ENCODE measurements at regions not wholly inside any gene's neighbourhood (a gene's known extent, or its start where the extent isn't known, plus 50 kb on each side); places are given as distances from the start of the nearest gene placed in this dataset.

DNA sequence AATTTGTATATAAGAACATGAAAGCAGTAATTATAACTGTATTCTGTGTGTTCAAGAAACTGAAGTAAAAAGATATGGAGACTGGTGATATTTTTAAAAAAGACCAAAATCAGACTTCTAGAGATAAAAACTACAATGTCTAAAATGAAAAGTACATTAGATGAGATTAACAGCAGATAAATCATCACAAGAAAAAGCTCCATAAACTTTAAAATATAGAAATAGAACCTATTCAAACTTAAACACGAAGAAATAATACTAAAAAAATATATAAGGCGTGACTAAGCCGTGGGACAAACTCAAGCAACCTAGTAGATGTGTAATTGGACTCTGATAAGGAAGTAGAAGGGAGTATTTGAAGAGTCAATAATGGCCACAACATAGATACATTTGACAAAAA is 189.1 kb upstream of the ZMIZ1 start:
- DNase-seq (ENCODE audit: low read depth), result no peak

DNA sequence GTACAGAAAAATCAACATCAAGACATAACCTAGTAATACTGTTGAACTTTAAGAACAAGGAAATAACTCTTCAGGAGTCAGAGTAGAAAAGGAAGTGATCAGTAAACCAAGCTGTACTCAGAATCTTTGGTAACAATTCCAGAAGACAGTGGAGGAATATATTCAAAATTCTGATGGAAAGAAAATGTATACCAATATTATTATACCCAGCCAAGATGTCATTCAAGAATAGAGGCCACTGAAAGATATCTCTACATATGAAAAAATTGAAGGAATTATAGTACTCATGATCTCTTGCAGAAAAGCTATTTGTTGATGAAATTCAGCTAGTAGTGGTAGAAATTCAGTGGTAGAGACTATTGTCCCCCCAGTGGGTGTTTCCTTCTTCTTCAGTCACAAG is 182.6 kb upstream of the ZMIZ1 start:
- no peak for DNase-seq (ENCODE audit: low read depth)

DNA sequence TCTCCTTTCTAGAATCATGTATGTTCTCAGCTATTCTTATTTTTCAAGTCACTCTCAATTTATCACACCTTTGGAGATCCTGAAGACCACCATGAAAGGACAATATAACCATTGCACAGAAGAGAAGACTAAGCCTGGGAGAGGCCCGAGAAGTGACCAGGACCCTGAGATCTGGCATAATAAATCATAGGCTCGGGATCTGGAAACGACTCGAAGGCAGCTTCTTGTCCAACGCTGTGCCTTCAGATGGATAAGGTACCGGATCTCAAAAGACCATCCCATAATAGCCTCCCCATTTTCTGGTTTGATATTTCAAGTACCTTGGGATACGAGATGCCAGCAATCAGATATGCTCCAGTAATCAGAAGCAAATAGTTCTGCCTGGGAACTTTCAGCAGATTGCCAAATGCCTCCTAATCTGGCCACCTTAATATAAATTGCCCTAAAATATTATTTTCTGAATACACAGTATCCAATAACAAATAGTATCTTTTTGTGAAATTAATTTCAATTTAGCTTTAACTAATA is 179.2 kb upstream of the ZMIZ1 start:
- no peak for DNase-seq (ENCODE audit: low read depth)

DNA sequence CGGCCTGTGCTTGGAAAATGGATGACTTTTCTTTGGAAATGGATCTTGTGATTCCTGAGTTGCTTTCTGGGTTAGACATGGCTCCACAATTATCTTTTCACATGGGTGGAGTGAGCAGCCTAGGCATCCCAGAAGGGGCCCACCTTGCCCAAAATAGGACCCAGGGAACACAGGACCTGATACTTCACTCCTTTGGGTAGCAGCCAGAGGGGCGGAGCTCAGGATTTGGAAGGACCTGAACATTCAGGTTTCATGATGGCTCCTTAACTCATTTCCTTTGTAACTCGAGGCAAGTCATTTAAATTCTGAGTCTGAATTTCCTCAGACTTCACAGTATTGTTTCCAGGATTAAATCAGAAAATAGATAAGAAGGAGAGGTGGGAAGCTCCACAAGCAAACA is 178.3 kb upstream of the ZMIZ1 start:
- DNase-seq (ENCODE audit: low read depth), result no peak

DNA sequence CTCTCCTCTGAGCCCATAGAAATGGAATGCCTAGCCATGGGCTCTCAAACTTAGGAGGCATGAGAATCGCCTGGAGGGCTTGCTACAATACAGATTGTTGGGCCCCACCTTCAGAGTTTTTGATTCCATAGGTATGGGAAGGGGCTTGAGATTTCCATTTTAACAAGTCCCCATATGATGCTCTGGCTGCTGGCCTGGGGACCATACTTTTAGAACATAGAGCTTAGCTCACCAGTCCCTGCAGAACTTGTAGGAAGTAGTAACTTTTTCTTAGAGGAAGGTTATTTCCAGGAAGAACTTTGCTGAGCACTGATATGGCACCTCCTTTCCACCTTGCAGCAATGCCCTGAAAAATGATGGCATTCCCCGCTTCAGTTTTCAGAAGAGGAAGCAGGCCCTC is 177.0 kb upstream of the ZMIZ1 start:
- no peak for DNase-seq (ENCODE audit: low read depth)

DNA sequence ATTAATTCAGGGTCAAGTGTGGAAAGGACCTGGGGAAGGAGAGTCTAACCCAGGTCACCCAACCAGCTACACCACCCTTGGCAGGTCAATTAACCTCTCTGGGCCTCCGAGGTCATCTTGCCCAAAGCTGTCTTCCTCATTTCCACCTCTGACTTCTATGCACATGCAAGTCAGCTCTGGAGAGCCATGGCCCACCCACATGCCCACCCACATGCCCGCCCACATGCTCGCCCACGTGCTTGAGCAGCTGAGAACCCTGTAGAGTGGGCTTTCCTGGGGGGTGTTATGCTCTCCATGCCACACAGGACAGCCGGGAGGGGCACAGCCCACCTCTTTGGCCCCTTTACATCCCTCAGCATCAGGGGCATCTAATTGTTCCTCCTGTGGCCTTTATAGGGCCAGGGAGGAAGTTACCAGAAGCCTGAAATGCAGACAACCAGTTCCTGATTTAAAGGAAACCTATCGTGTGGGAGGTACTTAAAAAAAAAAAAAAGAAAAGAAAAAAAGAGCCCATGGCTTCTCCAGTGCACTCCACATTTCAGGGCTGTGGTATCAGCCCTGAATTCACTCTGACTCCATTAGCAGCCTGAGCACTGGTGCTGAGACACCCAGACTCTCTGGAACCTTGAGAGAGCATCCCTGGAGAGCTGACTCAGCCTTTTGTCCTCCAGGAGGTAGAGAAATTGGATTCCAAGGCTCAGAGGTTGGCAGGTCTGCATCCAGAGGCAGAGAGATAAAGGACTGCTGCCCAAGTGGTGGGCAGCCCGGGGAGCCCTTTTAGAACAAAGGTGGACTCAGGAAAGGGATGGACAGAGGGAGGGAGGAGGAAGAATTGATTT is 176.2 kb upstream of the ZMIZ1 start:
- no peak for DNase-seq (ENCODE audit: low read depth)

DNA sequence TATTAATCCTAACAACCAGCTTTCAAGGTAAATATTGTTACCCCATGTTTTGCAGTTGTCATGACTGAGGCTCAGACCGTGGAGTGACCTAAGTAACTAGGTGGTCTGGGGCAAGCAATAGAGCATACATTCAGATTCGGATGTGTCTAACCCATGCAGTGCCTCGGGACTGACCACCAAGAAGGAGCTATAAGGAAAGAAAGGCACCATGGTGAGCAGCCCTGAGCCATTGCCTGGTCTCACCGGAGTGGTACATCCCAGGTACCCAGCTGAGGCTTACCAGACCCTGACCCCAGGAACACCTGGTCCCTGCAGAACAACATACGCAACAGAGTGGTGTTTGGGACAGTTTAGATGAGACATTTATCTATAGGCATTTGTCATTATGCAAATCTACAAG is 175.5 kb upstream of the ZMIZ1 start:
- no peak for DNase-seq (ENCODE audit: low read depth)

DNA sequence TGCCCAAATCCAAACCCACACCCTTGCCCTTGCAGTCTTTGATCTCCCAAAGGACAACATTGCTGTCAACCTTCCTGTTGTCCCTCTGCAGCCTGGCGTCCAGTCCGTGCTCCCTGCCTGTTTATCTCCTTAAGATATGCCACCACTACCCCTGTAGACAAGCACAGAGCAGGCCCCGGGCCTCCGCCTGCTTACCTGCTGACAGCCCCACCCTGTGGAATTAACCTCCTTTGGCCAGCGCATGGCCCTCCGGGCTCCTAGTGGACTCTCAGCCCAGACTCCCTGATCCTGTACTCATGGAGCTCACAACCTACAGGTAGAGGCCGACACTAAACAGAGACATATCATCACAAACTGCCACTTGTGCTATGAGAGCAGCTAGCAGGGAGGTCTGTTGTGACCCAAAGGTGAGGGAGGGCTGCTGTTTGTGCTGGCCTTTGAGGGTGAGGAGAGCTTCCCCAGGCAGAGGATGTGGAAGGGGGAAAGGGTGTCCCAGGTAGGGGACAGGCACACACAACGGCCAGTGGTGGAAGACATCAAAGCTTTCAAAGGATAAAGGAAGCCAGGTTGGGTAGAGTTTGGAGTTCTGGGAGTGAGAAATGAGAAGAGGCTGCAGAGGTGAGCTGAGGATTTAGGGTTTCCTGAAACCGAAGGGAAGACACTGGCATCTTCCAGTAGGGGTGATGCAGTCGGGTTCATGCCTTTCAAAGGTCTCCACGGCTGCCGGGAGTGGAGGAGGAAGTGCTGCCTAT is 174.5 kb upstream of the ZMIZ1 start:
- DNase-seq (ENCODE audit: low read depth), result no peak

DNA sequence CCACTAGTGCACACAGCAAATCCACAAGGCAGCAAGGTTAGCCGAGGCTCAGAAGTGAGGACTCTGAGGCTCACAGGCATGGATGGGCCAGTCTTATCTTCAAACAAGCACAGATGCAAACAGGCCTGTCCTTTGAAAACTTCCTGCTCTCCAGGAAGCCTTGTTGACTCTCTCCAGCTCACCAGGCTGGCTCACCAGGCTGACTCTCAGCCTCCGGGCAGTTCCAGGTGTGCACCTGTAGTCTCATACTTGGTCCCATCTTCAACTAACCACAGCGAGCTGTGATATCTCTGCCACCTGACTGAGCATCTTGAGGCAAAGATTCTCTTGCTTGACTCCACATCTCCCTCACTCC is 173.9 kb upstream of the ZMIZ1 start:
- DNase-seq (ENCODE audit: low read depth), result no peak

DNA sequence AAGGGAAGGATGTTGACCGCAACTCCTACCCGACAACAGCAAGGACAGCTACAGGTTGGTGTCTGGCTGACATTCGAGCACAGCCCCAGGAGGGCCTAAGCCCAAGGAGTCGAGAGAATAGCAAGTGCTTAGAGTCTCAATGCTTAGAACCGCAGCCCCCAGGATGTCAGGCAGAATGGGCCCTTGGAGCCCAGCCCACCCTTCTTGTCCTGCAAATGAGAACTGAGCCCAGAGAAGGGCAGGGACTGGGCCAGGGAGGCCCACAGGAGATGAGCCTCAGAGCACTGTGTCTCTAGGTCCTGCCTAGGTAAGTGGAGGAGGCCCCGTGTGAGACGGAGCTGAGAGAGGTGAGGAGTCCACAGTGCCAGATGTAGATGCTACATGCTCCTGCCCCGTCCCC is 173.3 kb upstream of the ZMIZ1 start:
- no peak for DNase-seq (ENCODE audit: low read depth)

DNA sequence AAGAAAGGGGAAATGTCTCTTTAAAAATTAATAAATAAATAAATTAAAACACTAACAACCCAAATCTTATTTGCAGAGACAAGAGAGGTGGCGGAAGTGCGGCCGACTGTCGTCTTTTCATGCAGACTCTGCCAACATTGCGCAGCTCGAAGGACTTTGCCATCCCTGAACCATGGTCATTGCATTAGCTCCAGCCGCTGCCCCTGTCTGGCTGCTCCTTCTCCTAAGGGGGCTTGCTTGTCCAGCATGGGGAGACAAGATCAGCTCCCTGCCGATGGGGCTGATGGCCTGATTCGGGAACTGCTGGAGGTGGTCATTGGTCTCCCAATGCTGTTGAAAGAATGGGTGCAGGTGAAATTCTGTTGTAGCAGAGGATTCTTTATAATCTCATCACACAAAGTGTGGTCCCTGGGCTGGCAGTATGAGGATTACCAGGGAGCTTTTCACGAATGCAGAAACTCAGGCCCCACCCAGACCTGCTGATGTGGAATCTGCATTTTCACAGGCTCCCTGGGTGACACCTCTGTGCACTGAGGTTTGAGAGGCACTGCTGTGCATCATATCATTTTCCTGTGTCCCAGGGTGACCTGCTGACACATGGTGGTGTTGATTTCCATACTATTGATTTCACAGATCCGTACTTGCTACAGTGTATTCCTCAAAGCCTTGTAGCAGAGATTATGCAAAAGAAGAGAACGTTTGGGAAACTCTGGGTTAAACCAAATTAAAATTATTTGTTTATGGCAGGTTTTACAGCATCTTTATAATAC is 172.4 kb upstream of the ZMIZ1 start:
- no peak for DNase-seq (ENCODE audit: low read depth)

DNA sequence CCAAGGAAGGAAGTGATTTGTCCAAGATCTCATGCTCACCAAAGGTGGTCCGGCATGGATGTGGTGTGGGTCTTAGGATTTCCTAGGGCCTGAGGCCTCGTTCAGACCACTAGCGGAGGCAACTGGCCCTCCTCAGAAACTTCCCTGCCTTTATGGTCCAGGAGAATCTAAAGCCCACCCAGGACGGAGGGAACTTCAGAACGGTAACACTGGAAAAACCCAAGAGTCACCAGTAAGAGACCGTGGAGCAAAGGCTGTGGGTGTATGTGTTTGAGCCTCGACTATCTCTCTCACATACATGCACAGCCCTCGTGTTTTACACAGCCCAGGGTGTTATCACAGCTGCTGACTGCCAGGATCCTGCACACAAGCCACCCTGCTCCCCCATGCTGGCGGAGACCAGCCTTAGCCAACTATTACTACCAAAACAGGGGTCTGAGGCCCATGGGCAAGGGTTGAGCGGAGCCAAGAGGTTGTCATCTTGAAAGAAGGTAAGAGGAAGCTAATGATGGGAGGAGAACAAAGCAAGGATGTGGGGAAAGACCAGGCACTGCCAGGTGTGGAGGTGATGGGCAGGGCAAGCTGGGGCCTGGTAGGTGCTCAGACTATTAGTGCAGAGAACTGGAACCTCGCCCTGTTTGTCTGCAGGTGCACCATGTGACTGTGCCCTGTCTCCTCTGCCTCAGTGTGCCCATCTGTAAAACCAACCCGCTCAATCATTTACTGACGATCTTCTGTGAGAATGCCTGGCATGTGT is 170.2 kb upstream of the ZMIZ1 start:
- DNase-seq (ENCODE audit: low read depth), result no peak

DNA sequence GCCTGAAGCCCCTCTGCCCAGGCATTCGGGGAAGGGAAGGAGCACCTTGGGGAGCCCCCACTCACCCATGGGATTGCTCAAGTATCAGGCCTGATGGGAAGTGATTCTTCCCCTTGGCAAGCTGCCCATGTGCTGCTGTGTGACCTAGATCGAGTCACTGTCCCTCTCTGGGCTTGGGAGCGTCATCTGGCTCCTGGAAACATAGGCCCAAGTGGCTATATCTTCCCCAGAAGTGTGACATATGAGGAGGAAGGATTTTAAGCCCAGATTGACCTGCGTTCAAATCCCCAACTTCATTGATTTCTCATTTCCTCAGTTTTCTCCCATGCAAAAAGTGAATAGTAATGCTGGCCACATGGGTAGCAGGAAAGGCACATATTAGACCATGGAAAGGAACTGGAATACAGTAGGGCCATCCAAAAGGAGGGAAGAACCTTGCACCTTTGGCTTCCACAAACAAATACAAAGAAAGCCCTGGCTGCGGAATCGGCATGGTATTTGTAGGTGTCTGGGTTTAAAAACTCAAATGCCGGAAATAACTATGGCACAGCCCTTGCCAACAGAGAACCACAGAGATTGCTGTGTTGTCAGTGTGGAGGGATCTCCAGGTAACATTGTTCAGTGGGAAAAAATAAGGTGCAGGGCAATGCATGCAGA is 169.5 kb upstream of the ZMIZ1 start:
- no peak for DNase-seq (ENCODE audit: low read depth)

DNA sequence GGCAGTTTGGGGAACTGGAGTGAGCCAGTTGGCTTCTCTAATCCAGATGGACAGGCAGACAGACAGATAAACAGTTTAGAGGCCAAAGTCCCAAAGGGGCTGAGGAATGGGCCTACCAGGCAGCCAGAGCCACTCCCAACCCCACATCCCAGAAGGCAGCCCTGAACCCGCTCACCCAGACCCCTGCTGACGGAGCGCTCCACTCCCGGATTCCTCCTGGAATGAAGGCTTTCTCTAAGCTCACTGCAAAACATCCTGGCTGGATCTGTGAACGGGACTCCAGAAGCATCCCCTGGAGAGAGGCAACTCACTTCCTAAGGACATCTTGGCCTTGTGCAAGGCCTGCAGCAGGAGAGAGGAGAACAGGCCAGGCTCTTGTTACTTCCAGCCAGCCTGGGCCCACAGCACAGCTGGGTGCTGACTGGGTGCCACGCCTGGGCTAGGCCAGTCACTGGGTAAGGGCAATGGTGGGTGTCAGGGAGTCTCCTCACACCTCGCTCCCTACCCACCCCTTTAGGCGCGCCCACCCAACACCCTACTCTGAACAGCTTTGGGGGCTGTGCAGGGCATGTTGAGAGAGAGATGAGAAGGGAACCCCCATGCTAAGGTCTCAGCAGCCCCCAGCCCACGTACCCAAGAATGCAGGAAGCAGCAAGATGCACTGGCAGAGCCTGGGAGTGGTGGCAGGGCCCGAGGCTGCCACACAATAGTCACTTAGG is 168.6 kb upstream of the ZMIZ1 start:
- DNase-seq (ENCODE audit: low read depth), result no peak

DNA sequence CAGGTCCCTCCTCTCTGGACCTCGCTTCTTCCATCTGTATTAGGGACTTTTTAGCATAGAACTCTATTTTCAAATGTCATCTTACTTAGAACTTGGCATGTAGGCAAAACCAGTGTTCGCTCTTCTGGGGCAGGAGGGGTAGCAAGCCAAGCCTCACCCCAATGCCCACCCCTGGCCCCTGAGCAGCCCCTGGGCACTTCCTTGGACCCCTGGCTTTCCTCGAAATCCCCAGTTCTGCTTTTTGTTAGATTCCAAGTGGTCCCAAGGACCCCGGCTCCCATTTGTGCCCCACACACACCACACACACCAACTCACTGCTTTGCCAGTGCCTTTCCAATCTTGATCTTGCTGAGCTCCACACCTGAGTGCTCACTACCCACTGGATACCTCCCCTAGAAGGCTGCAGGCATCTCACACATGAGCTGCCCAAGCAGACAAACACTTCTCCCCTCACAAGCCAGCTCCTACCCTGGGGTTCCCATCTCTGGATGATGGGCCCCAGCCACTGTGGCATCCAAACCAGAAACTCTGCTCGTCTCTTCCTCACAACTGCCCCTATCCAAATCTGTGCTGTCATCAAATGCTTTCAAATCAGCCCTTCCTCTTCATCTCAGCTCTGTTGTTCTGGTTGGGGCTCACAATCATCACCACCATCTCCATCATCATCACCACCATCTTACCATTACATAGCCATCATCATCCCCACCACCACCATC is 167.9 kb upstream of the ZMIZ1 start:
- no peak for DNase-seq (ENCODE audit: low read depth)

DNA sequence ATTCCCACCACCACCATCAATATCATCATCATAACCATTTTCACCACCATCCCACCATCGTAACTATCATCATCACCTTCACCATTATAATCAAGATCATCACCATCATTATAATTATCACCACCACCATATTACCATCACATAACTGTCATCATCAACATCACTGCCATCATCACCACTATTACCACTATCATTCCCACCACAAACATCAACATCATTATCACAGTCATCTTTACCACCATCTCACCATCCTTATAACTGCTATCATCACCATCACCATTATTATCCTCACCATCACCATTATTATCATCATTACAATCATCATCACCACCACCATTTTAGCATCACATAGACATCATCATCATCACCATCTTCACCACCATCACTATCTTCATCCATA is 167.1 kb upstream of the ZMIZ1 start:
- DNase-seq (ENCODE audit: low read depth), result no peak

DNA sequence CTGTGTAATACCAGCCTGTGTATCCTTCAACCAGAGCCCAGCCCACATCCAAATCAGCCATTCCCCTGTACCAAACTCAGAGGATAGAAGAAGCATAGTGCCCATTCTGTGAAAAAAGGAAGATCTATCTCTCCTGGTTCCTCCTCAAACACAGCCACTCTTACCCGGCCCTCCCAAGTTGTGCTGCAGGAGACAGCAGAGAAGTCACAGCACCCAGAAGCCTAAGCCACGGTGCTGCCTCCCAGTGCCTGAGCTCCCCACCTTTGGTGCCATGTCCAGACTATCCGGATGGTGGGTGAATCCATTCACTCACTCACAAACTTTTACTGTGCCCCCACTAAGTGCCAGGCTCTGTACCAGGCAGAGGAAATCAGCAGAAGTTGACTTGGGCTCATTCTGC is 166.0 kb upstream of the ZMIZ1 start:
- no peak for DNase-seq (ENCODE audit: low read depth)

DNA sequence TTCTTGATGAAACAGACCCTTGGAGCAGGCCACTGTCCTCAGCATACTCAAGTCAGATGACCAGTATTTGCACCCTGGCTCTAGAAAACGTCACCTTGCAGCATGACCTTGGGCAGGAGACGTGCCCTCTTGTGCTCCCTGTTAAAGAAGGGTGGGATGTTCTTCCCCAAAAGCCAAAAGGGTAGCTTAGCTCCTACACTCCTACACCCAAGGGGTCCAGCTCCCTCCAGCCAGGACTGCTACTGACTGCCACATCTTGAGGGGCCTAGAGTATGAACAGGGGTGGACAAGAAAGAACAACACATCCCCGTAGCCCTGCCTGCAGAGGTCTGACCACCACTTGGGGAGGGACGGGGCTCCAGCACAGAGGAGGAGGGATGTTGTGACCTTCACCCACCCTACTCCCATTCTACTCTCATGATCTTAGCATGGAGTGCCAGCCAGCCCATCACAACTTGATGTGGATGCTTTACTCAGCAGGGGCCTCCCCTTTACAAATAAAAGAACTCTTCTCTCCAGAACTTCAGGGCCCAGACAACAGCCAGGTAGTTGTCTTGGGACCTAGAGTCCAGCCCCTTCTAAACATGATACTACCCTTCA is 165.3 kb upstream of the ZMIZ1 start:
- DNase-seq (ENCODE audit: low read depth), result no peak

DNA sequence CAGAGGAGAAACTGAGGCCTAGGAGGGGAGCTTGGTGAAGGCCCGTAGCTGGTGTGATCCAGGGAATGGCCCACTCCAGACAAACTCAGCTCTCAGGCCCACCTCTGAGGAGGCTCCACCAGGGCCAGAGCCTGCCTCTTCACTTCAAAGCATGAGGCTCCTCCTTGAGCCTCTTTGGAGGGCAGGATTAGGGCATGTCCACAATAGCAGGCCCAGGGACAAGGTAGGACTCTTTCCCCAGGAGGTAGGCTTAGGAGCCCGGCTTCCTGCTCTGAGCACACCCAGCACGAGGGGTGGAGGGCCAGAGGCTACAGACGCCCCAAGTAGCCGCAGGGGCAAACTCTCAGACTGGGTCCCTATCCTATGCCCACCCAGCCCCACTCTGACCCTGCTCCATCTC is 164.6 kb upstream of the ZMIZ1 start:
- DNase-seq (ENCODE audit: low read depth), result no peak
